B cell (primary cell): ENCODE measurements at regions not wholly inside any gene's neighbourhood (a gene's known extent, or its start where the extent isn't known, plus 50 kb on each side); places are given as distances from the start of the nearest gene placed in this dataset.

Experiments
- CTCF ChIP-seq: fragments of 200-600 bp; IDR thresholded peaks from one replicate; pipeline ENCODE4 v1.8.0; 2022; ENCODE audit warnings: antibody characterized with exemption, mild to moderate bottlenecking
- EZH2 ChIP-seq: IDR thresholded peaks from 2 replicates; pipeline ENCODE4 v1.6.1; 2012; ENCODE audit warnings: borderline replicate concordance, low read depth, mild to moderate bottlenecking, moderate library complexity, low read length; ENCODE audit not compliant: insufficient read depth, poor library complexity, severe bottlenecking

DNA sequence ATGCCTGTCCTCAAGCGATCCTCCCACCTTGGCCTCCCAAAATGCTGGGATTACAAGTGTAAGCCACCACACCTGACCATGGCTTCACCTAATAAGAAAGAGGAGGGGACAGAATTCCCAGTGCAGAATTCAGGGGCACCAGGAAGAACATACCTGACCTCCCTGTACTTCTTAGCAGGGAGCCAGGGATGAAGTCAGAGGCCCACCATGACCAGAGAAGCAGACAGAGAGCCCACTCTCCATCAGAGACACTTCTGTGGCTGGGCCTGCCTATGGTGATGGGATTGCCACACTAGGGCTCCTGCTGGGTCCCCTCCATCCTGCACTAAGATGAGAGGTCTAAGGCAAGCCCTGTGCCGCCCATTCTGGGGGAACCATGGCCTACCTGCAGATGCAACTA is 157.4 kb upstream of the LYZL2 start:
- TF ChIP-seq CTCF (no peak), EZH2 (no peak)
